RWPE2 (cell line): ENCODE measurements at regions not wholly inside any gene's neighbourhood (a gene's known extent, or its start where the extent isn't known, plus 50 kb on each side); places are given as distances from the start of the nearest gene placed in this dataset.

Experiments
- ATAC-seq: fragments of 200-7000 bp; cut with Tn5 transposase; 3 replicates; pipeline ENCODE4 v1.9.1; 2021; ENCODE audit warnings: low read depth
- DNase-seq: peaks from one replicate; pipeline ENCODE4 v3.0.0-alpha.2; 2020; ENCODE audit warnings: low spot score
- H3K27ac ChIP-seq: fragments of 450-650 bp; 2 replicates; pipeline ENCODE4 v1.5.1; 2017; ENCODE audit warnings: mild to moderate bottlenecking; ENCODE audit not compliant: poor library complexity, severe bottlenecking
- H3K27me3 ChIP-seq: fragments of 250-450 bp; sonication (Bioruptor Pico); 2 replicates; pipeline ENCODE4 v1.5.1; 2021; ENCODE audit warnings: mild to moderate bottlenecking, moderate library complexity; ENCODE audit not compliant: insufficient read depth, poor library complexity, severe bottlenecking
- H3K36me3 ChIP-seq: fragments of 250-450 bp; sonication (Bioruptor Pico); 2 replicates; pipeline ENCODE4 v1.5.1; 2020; ENCODE audit warnings: low read depth, mild to moderate bottlenecking, moderate library complexity
- H3K4me1 ChIP-seq: fragments of 250-450 bp; sonication (Bioruptor Pico); 2 replicates; pipeline ENCODE4 v1.5.1; 2021; ENCODE audit warnings: mild to moderate bottlenecking, moderate library complexity; ENCODE audit not compliant: insufficient read depth, poor library complexity, severe bottlenecking
- H3K4me3 ChIP-seq: fragments of 250-450 bp; sonication (Bioruptor Pico); 2 replicates; pipeline ENCODE4 v1.5.1; 2021; ENCODE audit warnings: mild to moderate bottlenecking, moderate library complexity; ENCODE audit not compliant: severe bottlenecking
- H3K9me3 ChIP-seq: fragments of 250-450 bp; sonication (Bioruptor Pico); 2 replicates; pipeline ENCODE4 v1.5.1; 2021; ENCODE audit warnings: mild to moderate bottlenecking, moderate library complexity; ENCODE audit not compliant: severe bottlenecking
- TF ChIP-seq, protein P1 (sequence below): fragments of 450-650 bp; IDR thresholded peaks from one replicate; pipeline ENCODE4 v1.5.1; 2017; ENCODE audit warnings: mild to moderate bottlenecking, moderate library complexity; ENCODE audit not compliant: poor library complexity, severe bottlenecking

GRCh38 chr17:72562615-72563188, 441.9 kb downstream of the SOX9 start:
- no peaks in the 10 kb centered on the region for H3K9me3 ChIP-seq
- no peak overlapping the region for H3K4me3 ChIP-seq
- ATAC-seq (no peak; the same call in 2 of the 3 replicates), DNase-seq (no peak)
- no peaks in the 10 kb centered on the region for H3K27me3 ChIP-seq
- no peaks in the 10 kb centered on the region for H3K36me3 ChIP-seq
- H3K27ac ChIP-seq = peak overlapping the region; percentile 27
- peaks cover 4% of the 10 kb centered on the region for H3K4me1 ChIP-seq
- TF ChIP-seq, protein P1, sequence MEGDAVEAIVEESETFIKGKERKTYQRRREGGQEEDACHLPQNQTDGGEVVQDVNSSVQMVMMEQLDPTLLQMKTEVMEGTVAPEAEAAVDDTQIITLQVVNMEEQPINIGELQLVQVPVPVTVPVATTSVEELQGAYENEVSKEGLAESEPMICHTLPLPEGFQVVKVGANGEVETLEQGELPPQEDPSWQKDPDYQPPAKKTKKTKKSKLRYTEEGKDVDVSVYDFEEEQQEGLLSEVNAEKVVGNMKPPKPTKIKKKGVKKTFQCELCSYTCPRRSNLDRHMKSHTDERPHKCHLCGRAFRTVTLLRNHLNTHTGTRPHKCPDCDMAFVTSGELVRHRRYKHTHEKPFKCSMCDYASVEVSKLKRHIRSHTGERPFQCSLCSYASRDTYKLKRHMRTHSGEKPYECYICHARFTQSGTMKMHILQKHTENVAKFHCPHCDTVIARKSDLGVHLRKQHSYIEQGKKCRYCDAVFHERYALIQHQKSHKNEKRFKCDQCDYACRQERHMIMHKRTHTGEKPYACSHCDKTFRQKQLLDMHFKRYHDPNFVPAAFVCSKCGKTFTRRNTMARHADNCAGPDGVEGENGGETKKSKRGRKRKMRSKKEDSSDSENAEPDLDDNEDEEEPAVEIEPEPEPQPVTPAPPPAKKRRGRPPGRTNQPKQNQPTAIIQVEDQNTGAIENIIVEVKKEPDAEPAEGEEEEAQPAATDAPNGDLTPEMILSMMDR = no peak

- no peaks in the 10 kb centered on the region for H3K9me3 ChIP-seq
- DNase-seq (no peak), ATAC-seq (no peak)
- no peak overlapping the region for H3K4me3 ChIP-seq
- no peaks in the 10 kb centered on the region for H3K27me3 ChIP-seq
- H3K36me3 ChIP-seq = no peaks in the 10 kb centered on the region
- TF ChIP-seq, protein P1 = no peak
- no peak overlapping the region for H3K27ac ChIP-seq
- peaks cover 4% of the 10 kb centered on the region for H3K4me1 ChIP-seq
Observed at GRCh38 chr17:72563952-72564351, 443.1 kb downstream of the SOX9 start.

- no peak for DNase-seq
- TF ChIP-seq, protein P1 = no peak
- no peaks in the 10 kb centered on the region for H3K9me3 ChIP-seq
- no peak overlapping the region for H3K4me3 ChIP-seq
- no peaks in the 10 kb centered on the region for H3K27me3 ChIP-seq
- H3K27ac ChIP-seq = no peak overlapping the region
- no peaks in the 10 kb centered on the region for H3K36me3 ChIP-seq
- peaks cover 4% of the 10 kb centered on the region for H3K4me1 ChIP-seq
- no peak for ATAC-seq
Observed at GRCh38 chr17:72565006-72565405, 444.2 kb downstream of the SOX9 start.

DNA sequence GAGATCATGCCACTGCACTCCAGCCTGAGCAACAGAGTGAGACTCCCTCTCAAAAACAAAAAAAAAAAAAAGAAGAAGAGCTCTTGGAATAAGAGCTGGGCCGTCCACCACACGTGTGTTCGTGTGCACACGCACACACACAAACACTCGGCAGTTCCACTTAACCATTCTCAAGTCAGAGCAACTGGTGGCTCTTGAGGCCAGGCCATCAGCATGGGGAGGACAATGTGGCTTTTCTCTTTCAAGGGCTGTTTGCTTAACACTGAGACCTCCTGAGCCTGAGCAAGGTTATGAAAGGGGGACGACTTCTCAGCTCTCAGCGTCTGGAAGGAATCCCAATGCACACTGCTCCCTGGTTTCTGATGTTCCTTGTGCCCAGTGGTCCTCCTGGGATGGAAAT, 444.9 kb downstream of the SOX9 start:
- Histone ChIP-seq H3K9me3 (no peaks in the 10 kb centered on the region), H3K4me1 (peaks cover 4% of the 10 kb centered on the region), H3K27me3 (no peaks in the 10 kb centered on the region), H3K36me3 (no peaks in the 10 kb centered on the region), H3K27ac (no peak overlapping the region), H3K4me3 (no peak overlapping the region)
- DNase-seq = no peak
- TF ChIP-seq, protein P1 = no peak
- ATAC-seq = no peak

GRCh38 chr17:72566671-72567484, 446.1 kb downstream of the SOX9 start:
- Histone ChIP-seq H3K4me1 (peaks cover 4% of the 10 kb centered on the region), H3K9me3 (no peaks in the 10 kb centered on the region), H3K36me3 (no peaks in the 10 kb centered on the region), H3K27ac (no peak overlapping the region), H3K4me3 (no peak overlapping the region), H3K27me3 (no peaks in the 10 kb centered on the region)
- TF ChIP-seq, protein P1 = no peak
- DNase-seq = no peak
- no peak for ATAC-seq
